GM12878 (cell line): ENCODE measurements at regions not wholly inside any gene's neighbourhood (a gene's known extent, or its start where the extent isn't known, plus 50 kb on each side); places are given as distances from the start of the nearest gene placed in this dataset.

Source experiments
- ATAC-seq: fragments of 200-7000 bp; cut with Tn5 transposase; 3 replicates; pipeline ENCODE4 v1.9.1; 2020; ENCODE audit warnings: mild to moderate bottlenecking, moderate library complexity
- BruUV-seq: library from RNA; stranded (reverse); fragments of 400-500 nt; replicated peaks from 2 replicates; lab custom pipeline; 2021; lab: Mats Ljungman, UMichigan
- CTCF ChIA-PET: fragments of 300-600 bp; sonication (Branson Sonifier 250); formaldehyde crosslinking; extraction: SDS; loops from one replicate; lab custom pipeline; 2021; ENCODE audit warnings: inconsistent platforms; lab: Yijun Ruan, JAX
- POLR2A ChIA-PET: fragments of 350-600 bp; formaldehyde crosslinking; extraction: SDS; loops from one replicate; lab custom pipeline; 2021; ENCODE audit warnings: inconsistent platforms; lab: Charles Lee
- RAD21 ChIA-PET: fragments of 300-600 bp; sonication (Branson Sonifier 250); formaldehyde crosslinking; loops from one replicate; lab custom pipeline; 2023; ENCODE audit warnings: antibody characterized with exemption; ENCODE audit not compliant: unreplicated experiment; lab: Charles Lee
- SMC1A ChIA-PET: fragments of 300-600 bp; sonication (Branson Sonifier 250); formaldehyde crosslinking; loops from one replicate; lab custom pipeline; 2023; ENCODE audit not compliant: unreplicated experiment, uncharacterized antibody; lab: Charles Lee
- DNase-seq: peaks from one replicate; pipeline ENCODE4 v3.0.0-alpha.2; 2011; ENCODE audit warnings: low read depth, low spot score
- FAIRE-seq: peaks from 3 replicates; lab custom pipeline; 2011; peaks lifted over from hg19 to GRCh38; lab: Jason Lieb, UNC
- H2AFZ ChIP-seq: 2 replicates; pipeline ENCODE4 v1.6.0; 2011; ENCODE audit warnings: low read depth, low read length, control low read depth; ENCODE audit not compliant: control insufficient read depth
- H3K27ac ChIP-seq: 2 replicates; pipeline ENCODE4 v1.5.1; 2011; ENCODE audit warnings: control low read depth; ENCODE audit not compliant: control insufficient read depth, insufficient read depth
- H3K27me3 ChIP-seq, 2 experiments: replicated peaks in 1 of 2; 2 replicates each; pipeline versions ENCODE4 v1.6.0 to v1.6.1; 2011; ENCODE audit warnings: low read length in 1 of 2; ENCODE audit not compliant: control insufficient read depth in 2 of 2, insufficient read depth in 2 of 2
- H3K36me3 ChIP-seq, 2 experiments: 2 replicates each; pipeline ENCODE4 v1.5.1; 2011; ENCODE audit warnings: low read length in 1 of 2; ENCODE audit not compliant: control insufficient read depth in 2 of 2, insufficient read depth in 2 of 2
- H3K4me1 ChIP-seq: 2 replicates; pipeline ENCODE4 v1.6.1; 2011; ENCODE audit warnings: mild to moderate bottlenecking, low read length, moderate library complexity, mixed read lengths; ENCODE audit not compliant: control insufficient read depth, insufficient read depth
- H3K4me2 ChIP-seq: 2 replicates; pipeline ENCODE4 v1.6.0; 2011; ENCODE audit warnings: control low read depth; ENCODE audit not compliant: control insufficient read depth, insufficient read depth
- H3K4me3 ChIP-seq: fragments of 200-600 bp; sonication (generic); 2 replicates; pipeline ENCODE4 v1.5.1; 2016
- H3K79me2 ChIP-seq: 2 replicates; pipeline ENCODE4 v1.6.0; 2011; ENCODE audit warnings: low read length; ENCODE audit not compliant: control insufficient read depth, insufficient read depth
- H3K9ac ChIP-seq: 2 replicates; pipeline ENCODE4 v1.8.0; 2011; ENCODE audit warnings: low read length, control low read depth, mixed read lengths; ENCODE audit not compliant: control insufficient read depth, insufficient read depth
- H3K9me3 ChIP-seq: replicated peaks from 3 replicates; pipeline ENCODE4 v1.5.1; 2011; ENCODE audit warnings: mild to moderate bottlenecking, low read length; ENCODE audit not compliant: control insufficient read depth, insufficient read depth
- H4K20me1 ChIP-seq: 2 replicates; pipeline ENCODE4 v1.6.0; 2011; ENCODE audit not compliant: control insufficient read depth, insufficient read depth
- ATF7 ChIP-seq: fragments of 450-650 bp; IDR thresholded peaks from 2 replicates; pipeline ENCODE4 v1.6.1; 2016; ENCODE audit warnings: low read depth, mild to moderate bottlenecking
- CBFB ChIP-seq: IDR thresholded peaks from 2 replicates; pipeline ENCODE4 v1.6.1; 2016; ENCODE audit warnings: antibody characterized with exemption, low read depth
- CBX3 ChIP-seq: fragments of 200-600 bp; sonication (generic); IDR thresholded peaks from 2 replicates; pipeline ENCODE4 v1.6.1; 2016; ENCODE audit warnings: low read depth, borderline replicate concordance
- CBX5 ChIP-seq: sonication (generic); IDR thresholded peaks from 2 replicates; pipeline ENCODE4 v1.6.1; 2016; ENCODE audit warnings: low read depth, moderate library complexity, mild to moderate bottlenecking, inconsistent platforms
- DPF2 ChIP-seq: fragments of 450-650 bp; IDR thresholded peaks from 2 replicates; pipeline ENCODE4 v1.6.1; 2017; ENCODE audit warnings: mild to moderate bottlenecking
- HSF1 ChIP-seq: fragments of 150-350 bp; IDR thresholded peaks from 2 replicates; pipeline ENCODE4 v1.6.1; 2014; ENCODE audit warnings: mild to moderate bottlenecking, low read depth, low read length
- IRF3 ChIP-seq: fragments of 450-650 bp; IDR thresholded peaks from 2 replicates; pipeline ENCODE4 v1.6.1; 2014; ENCODE audit warnings: mild to moderate bottlenecking
- MTA2 ChIP-seq: fragments of 450-650 bp; IDR thresholded peaks from 2 replicates; pipeline ENCODE4 v1.6.1; 2016; ENCODE audit warnings: low read depth, mild to moderate bottlenecking, moderate library complexity
- SREBF2 ChIP-seq: IDR thresholded peaks from 2 replicates; pipeline ENCODE4 v1.6.1; 2012; ENCODE audit warnings: mild to moderate bottlenecking, low read length
- ZBTB11 ChIP-seq: fragments of 450-650 bp; formaldehyde crosslinking; IDR thresholded peaks from 2 replicates; pipeline ENCODE4 v1.5.0; 2022; ENCODE audit warnings: mild to moderate bottlenecking, missing genetic modification characterization
- ZBTB40 ChIP-seq: fragments of 450-650 bp; IDR thresholded peaks from 2 replicates; pipeline ENCODE4 v1.6.1; 2016; ENCODE audit warnings: mild to moderate bottlenecking, moderate library complexity, borderline replicate concordance
- WGBS: methylation state at CpG from one replicate; pipeline ENCODE4 v1.1.6; 2016; ENCODE audit warnings: low lambda C conversion rate; ENCODE audit not compliant: insufficient replicate concordance, insufficient coverage; ENCODE audit errors: missing lambda C conversion rate; 5-methylcytosine and 5-hydroxymethylcytosine counted together
- in situ Hi-C: fragments of 300-500 bp; cut with MboI; formaldehyde crosslinking; loops from 9 replicates; pipeline ENCODE4 v1.14.3; 2018; ENCODE audit warnings: mixed read lengths
- intact Hi-C: fragments of 100-400 bp; cut with micrococcal nuclease; formaldehyde crosslinking; loops from one replicate; pipeline ENCODE4 v1.14.2; 2022; ENCODE audit not compliant: unreplicated experiment

- TF ChIP-seq IRF3 (no peak), ATF7 (no peak), HSF1 (no peak), CBX5 (no peak), SREBF2 (no peak), ZBTB11 (CRISPR knock-in tag) (no peak)
Measured at GRCh38 chr3:30538791-30539190, 67.6 kb upstream of the TGFBR2 start (continued).

GRCh38 chr3:30539206-30539605 lies 67.2 kb upstream of the TGFBR2 start:
- intact Hi-C loops, result no loop called here
- no peak for ATAC-seq
- Histone ChIP-seq H3K4me2 (no peak overlapping the region), H3K27me3 (no peaks in the 10 kb centered on the region), H3K9ac (no peak overlapping the region), H3K36me3 (no peaks in the 10 kb centered on the region), H3K27ac (no peak overlapping the region), H3K79me2 (no peaks in the 10 kb centered on the region), H3K4me1 (no peaks in the 10 kb centered on the region), H4K20me1 (no peaks in the 10 kb centered on the region), H2AFZ (no peak overlapping the region), H3K9me3 (no peaks in the 10 kb centered on the region), H3K4me3 (no peak overlapping the region)
- ChIA-PET SMC1A (interaction anchor here (1.5 kb wide), 1 partner anchor 18 kb away, joined by 3 read pairs; no protein-coding TSS in a partner anchor), POLR2A (no interaction called here), RAD21 (no interaction called here), CTCF (no interaction called here)
- WGBS, result 48% methylated on average over 4 of the region's 4 CpGs
- no TSS peak for BruUV-seq
- DNase-seq, result no peak
- TF ChIP-seq CBFB, result no peak
- TF ChIP-seq MTA2, result no peak
- TF ChIP-seq CBX3, result no peak
- no peak for TF ChIP-seq ZBTB40
- no peak for TF ChIP-seq DPF2
- no peak for FAIRE-seq
- in situ Hi-C loops, result no loop called here
